ENCODE measurements at regions not wholly inside any gene's neighbourhood (a gene's known extent, or its start where the extent isn't known, plus 50 kb on each side); places are given as distances from the start of the nearest gene placed in this dataset.

GRCh38 chr10:123222832-123223231 lies 68.6 kb downstream of the BUB3 start:
- Histone ChIP-seq H2AFZ (ENCODE audit: low read depth, low read length) (no peak overlapping the region), H3K27me3 (ENCODE audit: control insufficient read depth in 2 of 2, insufficient read depth in 2 of 2, low read length in 2 of 2) (no peaks in the 10 kb centered on the region), H3K36me3 (ENCODE audit: control insufficient read depth in 2 of 2, extremely low read depth in 1 of 2, insufficient read depth in 2 of 2, low read length in 2 of 2) (no peaks in the 10 kb centered on the region), H4K20me1 (replicated peaks; ENCODE audit: control insufficient read depth, extremely low read depth, insufficient read depth, low read length) (no peaks in the 10 kb centered on the region), H3K4me1 (ENCODE audit: control insufficient read depth, extremely low read depth, insufficient read depth, low read length) (no peaks in the 10 kb centered on the region), H3K27ac (ENCODE audit: insufficient read depth, low read depth, low read length) (no peak overlapping the region), H3K9me1 (replicated peaks; ENCODE audit: control insufficient read depth, extremely low read depth, insufficient read depth, low read length) (no peaks in the 10 kb centered on the region), H3K9me3 (replicated peaks; ENCODE audit: control insufficient read depth, insufficient read depth, low read length) (no peaks in the 10 kb centered on the region), H3K9ac (replicated peaks; ENCODE audit: extremely low read depth, insufficient read depth, low read length) (no peak overlapping the region), H3K4me2 (ENCODE audit: insufficient read depth, low read length) (no peak overlapping the region), H3K79me2 (ENCODE audit: control insufficient read depth, insufficient read depth, low read length) (no peaks in the 10 kb centered on the region), H3K4me3 (replicated peaks in 1 of 3; ENCODE audit: insufficient read depth in 1 of 3, low read depth in 1 of 3, low read length in 3 of 3) (no peak overlapping the region)
- intact Hi-C loops (cut with micrococcal nuclease) (no loop called here), dilution Hi-C loops (cut with MboI; ENCODE audit: extremely low pct_ligation_motif_present, low sequenced_read_pairs) (no loop called here)
- ChIA-PET CTCF (no interaction called here), POLR2A (interaction anchor here (0.7 kb wide), 1 partner anchor 74 kb away, joined by 4 read pairs; no protein-coding TSS in a partner anchor)
- no peak for FAIRE-seq
- no peak for DNase-seq (ENCODE audit: low read depth, low spot score)
- BruUV-seq (replicated peaks): no TSS peak
- TF ChIP-seq POLR2A (IDR thresholded peaks at IDR 0.05; ENCODE audit: low read depth, low read length) (no peak), JUN (IDR thresholded peaks at IDR 0.05; ENCODE audit: borderline replicate concordance, insufficient read depth, insufficient read length, low read depth) (no peak), CTCF (IDR thresholded peaks at IDR 0.05; ENCODE audit: extremely low read depth in 1 of 2, insufficient read depth in 1 of 2, low read depth in 1 of 2, low read length in 2 of 2) (no peak), MAX (IDR thresholded peaks at IDR 0.05; ENCODE audit: insufficient read depth, insufficient read length) (no peak), EZH2 (IDR thresholded peaks at IDR 0.05; ENCODE audit: borderline replicate concordance, low read depth, low read length, severe bottlenecking) (no peak), GATA2 (IDR thresholded peaks at IDR 0.05; ENCODE audit: insufficient read depth, insufficient read length, low read depth, low read length) (no peak), MYC (IDR thresholded peaks at IDR 0.05; ENCODE audit: low read depth, low read length) (no peak), POLR2AphosphoS5 (IDR thresholded peaks at IDR 0.05; ENCODE audit: insufficient read depth, low read depth, low read length) (no peak), FOS (IDR thresholded peaks at IDR 0.05; ENCODE audit: borderline replicate concordance, insufficient read depth, low read length) (no peak)
